Neutrophil (primary cell): ENCODE measurements at regions not wholly inside any gene's neighbourhood (a gene's known extent, or its start where the extent isn't known, plus 50 kb on each side); places are given as distances from the start of the nearest gene placed in this dataset.

ENCODE experiments used
- H3K27ac ChIP-seq: fragments of 200-600 bp; sonication (generic); 2 replicates; pipeline ENCODE4 v1.5.1; 2016; ENCODE audit warnings: mild to moderate bottlenecking, moderate library complexity
- H3K27me3 ChIP-seq: fragments of 200-600 bp; sonication (generic); 2 replicates; pipeline ENCODE4 v1.6.0; 2016; ENCODE audit warnings: mild to moderate bottlenecking
- H3K36me3 ChIP-seq: fragments of 200-600 bp; sonication (generic); 2 replicates; pipeline ENCODE4 v1.5.1; 2017
- H3K4me1 ChIP-seq, 2 experiments: fragments of 200-600 bp in 1 of 2; sonication (generic) in 1 of 2; 1 replicate in 1 of 2; 2 replicates in 1 of 2; pipeline versions ENCODE4 v1.5.1 to v1.6.1; 2013 to 2016; ENCODE audit warnings: low read depth in 1 of 2, low read length in 1 of 2, mild to moderate bottlenecking in 1 of 2, moderate library complexity in 1 of 2; ENCODE audit not compliant: control insufficient read depth in 1 of 2, insufficient read depth in 1 of 2
- H3K4me3 ChIP-seq, 2 experiments: fragments of 200-600 bp in 1 of 2; sonication (generic) in 1 of 2; 1 replicate in 1 of 2; 2 replicates in 1 of 2; pipeline ENCODE4 v1.5.1; 2013 to 2016; ENCODE audit warnings: low read depth in 1 of 2, low read length in 1 of 2, mild to moderate bottlenecking in 1 of 2, moderate library complexity in 1 of 2
- H3K9me3 ChIP-seq: fragments of 200-600 bp; sonication (generic); 2 replicates; pipeline ENCODE4 v1.5.1; 2016
- TF ChIP-seq, protein P1 (sequence below): fragments of 200-600 bp; sonication (generic); IDR thresholded peaks from 2 replicates; pipeline ENCODE4 v1.5.1; 2016; ENCODE audit warnings: antibody characterized with exemption

DNA sequence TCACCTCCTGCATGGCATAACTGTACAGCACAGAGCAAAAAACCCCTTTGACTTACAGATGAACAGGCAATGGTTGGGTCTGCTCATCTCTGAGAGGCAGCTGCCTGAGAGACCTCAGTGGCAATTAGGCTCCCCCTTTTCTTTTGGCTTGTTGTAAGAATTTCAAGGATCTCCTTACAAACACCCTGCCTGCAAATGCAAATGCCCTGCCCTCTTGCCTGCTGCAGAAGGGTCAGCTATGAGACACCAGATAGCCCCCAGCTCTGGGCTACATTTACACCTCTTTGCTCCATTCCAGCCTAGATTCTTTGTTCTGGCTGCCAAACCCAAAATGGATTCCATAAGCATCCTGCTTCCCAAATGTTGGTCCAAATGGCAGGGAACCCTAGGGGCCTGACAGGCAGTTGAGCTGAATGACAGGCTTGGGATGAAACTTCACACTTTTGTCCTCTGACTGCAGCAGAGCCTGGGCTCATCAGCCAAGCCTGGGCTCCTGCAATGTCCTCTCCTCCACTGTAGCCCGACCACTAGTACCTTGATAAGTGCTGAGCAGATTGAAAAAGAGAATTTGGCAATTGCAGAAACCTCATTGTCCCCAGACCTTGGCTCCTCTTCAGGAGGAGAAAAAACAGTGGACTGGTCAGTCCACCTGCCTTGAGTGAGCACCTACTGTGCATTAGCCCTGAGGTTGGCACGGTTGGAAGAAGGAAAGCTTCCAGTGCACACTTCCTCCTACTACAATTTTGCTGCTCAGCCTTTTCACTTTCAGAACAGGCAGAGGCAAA, 678.3 kb downstream of the BCL11A start:
- no peaks in the 10 kb centered on the region for H3K36me3 ChIP-seq
- no peaks in the 10 kb centered on the region for H3K4me1 ChIP-seq
- no peaks in the 10 kb centered on the region for H3K9me3 ChIP-seq
- no peak overlapping the region for H3K4me3 ChIP-seq
- TF ChIP-seq, protein P1, sequence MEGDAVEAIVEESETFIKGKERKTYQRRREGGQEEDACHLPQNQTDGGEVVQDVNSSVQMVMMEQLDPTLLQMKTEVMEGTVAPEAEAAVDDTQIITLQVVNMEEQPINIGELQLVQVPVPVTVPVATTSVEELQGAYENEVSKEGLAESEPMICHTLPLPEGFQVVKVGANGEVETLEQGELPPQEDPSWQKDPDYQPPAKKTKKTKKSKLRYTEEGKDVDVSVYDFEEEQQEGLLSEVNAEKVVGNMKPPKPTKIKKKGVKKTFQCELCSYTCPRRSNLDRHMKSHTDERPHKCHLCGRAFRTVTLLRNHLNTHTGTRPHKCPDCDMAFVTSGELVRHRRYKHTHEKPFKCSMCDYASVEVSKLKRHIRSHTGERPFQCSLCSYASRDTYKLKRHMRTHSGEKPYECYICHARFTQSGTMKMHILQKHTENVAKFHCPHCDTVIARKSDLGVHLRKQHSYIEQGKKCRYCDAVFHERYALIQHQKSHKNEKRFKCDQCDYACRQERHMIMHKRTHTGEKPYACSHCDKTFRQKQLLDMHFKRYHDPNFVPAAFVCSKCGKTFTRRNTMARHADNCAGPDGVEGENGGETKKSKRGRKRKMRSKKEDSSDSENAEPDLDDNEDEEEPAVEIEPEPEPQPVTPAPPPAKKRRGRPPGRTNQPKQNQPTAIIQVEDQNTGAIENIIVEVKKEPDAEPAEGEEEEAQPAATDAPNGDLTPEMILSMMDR: no peak
- no peaks in the 10 kb centered on the region for H3K27me3 ChIP-seq
- no peak overlapping the region for H3K27ac ChIP-seq

DNA sequence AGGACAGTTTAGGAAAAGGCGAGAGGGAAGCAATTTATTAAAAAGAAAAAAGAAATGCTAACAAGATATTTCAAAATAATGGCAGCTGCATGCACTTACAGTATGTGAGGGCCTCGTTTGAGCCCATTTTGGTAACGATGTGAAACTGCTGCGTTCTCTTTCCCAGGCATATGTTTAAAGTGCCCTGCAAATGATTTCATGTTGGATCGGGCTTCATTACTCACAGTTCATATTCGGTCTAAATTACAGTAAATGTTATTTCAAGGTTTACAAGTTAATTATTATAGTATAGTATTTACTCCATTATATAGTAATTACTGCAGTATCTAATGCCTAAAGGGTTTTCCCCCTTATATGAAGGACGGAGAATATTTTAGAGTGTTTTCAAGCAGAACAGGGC, 679.1 kb downstream of the BCL11A start:
- Histone ChIP-seq H3K4me3 (no peak overlapping the region), H3K9me3 (no peaks in the 10 kb centered on the region), H3K4me1 (no peaks in the 10 kb centered on the region), H3K27me3 (no peaks in the 10 kb centered on the region), H3K36me3 (no peaks in the 10 kb centered on the region), H3K27ac (no peak overlapping the region)
- TF ChIP-seq, protein P1: no peak

DNA sequence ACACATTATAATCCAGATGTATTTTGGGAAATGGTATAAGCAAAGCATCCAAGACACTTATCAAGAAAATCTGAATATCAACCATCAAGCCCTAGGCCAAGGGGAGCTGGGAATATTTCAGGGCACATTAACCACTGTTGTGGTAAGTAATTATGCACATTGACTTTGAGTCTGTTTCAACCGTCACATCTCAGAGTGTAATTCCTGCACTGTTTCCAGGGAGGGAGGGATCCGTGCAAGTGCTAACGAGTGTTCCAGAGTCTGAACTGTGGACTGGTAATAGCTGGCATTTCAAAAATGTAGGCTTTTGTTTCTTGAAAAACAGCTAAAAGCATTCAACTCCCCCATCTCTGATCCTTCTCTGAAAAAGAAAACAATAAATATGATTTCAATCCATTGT, 681.6 kb downstream of the BCL11A start:
- H3K27me3 ChIP-seq: no peaks in the 10 kb centered on the region
- H3K9me3 ChIP-seq: no peaks in the 10 kb centered on the region
- H3K36me3 ChIP-seq: no peaks in the 10 kb centered on the region
- H3K4me3 ChIP-seq: no peak overlapping the region
- H3K27ac ChIP-seq: no peak overlapping the region
- no peaks in the 10 kb centered on the region for H3K4me1 ChIP-seq
- TF ChIP-seq, protein P1: no peak

DNA sequence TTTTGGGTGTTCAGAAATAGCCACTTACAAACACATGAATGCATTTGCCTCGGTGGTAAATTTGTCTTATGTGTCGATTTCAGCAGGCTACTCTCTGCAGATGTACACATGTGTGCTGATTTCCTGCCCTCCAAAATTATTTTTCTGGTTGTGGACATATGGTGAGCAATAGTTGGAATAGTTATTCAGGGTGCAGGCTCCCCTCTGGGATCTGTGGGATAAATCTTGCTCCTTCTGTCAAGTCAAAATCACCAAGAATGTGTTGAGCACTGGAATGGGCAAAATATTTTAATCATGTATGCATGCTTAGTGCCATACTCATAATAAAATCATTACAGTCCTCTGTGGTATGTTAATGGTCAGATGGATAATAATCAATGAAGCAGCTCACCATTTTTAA, 684.5 kb downstream of the BCL11A start:
- Histone ChIP-seq H3K4me1 (peaks cover 0 to 5% of the 10 kb centered on the region in 2 experiments), H3K36me3 (no peaks in the 10 kb centered on the region), H3K4me3 (no peak overlapping the region), H3K9me3 (no peaks in the 10 kb centered on the region), H3K27ac (no peak overlapping the region), H3K27me3 (no peaks in the 10 kb centered on the region)
- TF ChIP-seq, protein P1: no peak

DNA sequence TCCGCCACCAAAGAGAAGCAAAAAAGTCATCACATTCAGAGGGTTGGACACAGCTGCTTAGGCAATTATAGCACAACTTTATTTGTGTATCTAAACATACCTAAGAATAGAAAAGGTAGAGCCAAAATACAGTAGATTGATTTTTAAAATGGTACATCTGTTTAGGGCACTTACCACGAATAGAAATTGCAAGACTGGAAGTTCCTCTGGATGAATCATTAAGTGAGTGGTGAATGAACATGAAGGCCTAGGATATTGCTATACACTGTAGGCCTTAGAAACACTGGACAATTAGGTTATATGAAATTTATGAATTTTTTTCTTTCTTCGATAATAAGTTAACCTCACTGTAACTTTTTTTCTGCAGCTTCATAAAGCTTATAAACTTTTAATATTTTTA, 687.0 kb downstream of the BCL11A start:
- H3K27me3 ChIP-seq: no peaks in the 10 kb centered on the region
- no peaks in the 10 kb centered on the region for H3K36me3 ChIP-seq
- no peaks in the 10 kb centered on the region for H3K9me3 ChIP-seq
- H3K27ac ChIP-seq: no peak overlapping the region
- no peak overlapping the region for H3K4me3 ChIP-seq
- TF ChIP-seq, protein P1: no peak
- H3K4me1 ChIP-seq: peaks cover 0 to 5% of the 10 kb centered on the region in 2 experiments
